HG02973 (cell line): ENCODE measurements at regions not wholly inside any gene's neighbourhood (a gene's known extent, or its start where the extent isn't known, plus 50 kb on each side); places are given as distances from the start of the nearest gene placed in this dataset.

Experiments
- ATAC-seq: cut with Tn5 transposase; IDR thresholded peaks from one replicate; pipeline ENCODE4 v1.9.1; 2021; ENCODE audit warnings: moderate library complexity; ENCODE audit not compliant: unreplicated experiment

- peak; percentile 38 for ATAC-seq
These were observed 388.2 kb upstream of the CITED2 start for GRCh38 chr6:139762587-139763031.

GRCh38 chr6:139760128-139760527 lies 385.7 kb upstream of the CITED2 start:
- ATAC-seq = no peak

GRCh38 chr6:139759086-139759485 lies 384.6 kb upstream of the CITED2 start:
- no peak for ATAC-seq

GRCh38 chr6:139758209-139758611 lies 383.8 kb upstream of the CITED2 start:
- no peak for ATAC-seq

GRCh38 chr6:139757784-139758183 lies 383.3 kb upstream of the CITED2 start:
- ATAC-seq = no peak

- no peak for ATAC-seq
These were observed 381.9 kb upstream of the CITED2 start for GRCh38 chr6:139756381-139756780.

- ATAC-seq = no peak
These were observed 380.7 kb upstream of the CITED2 start for GRCh38 chr6:139754898-139755775.

GRCh38 chr6:139753198-139753861 lies 378.9 kb upstream of the CITED2 start:
- no peak for ATAC-seq

GRCh38 chr6:139752086-139752485 lies 377.6 kb upstream of the CITED2 start:
- ATAC-seq = no peak

- no peak for ATAC-seq
These were observed 376.7 kb upstream of the CITED2 start for GRCh38 chr6:139751179-139751578.

GRCh38 chr6:139748353-139749146 lies 374.1 kb upstream of the CITED2 start:
- ATAC-seq = no peak

GRCh38 chr6:139747154-139747553 lies 372.7 kb upstream of the CITED2 start:
- no peak for ATAC-seq

GRCh38 chr6:139744891-139745290 lies 370.4 kb upstream of the CITED2 start:
- ATAC-seq = no peak

GRCh38 chr6:139743664-139744437 lies 369.4 kb upstream of the CITED2 start:
- no peak for ATAC-seq

GRCh38 chr6:139742671-139743070 lies 368.2 kb upstream of the CITED2 start:
- ATAC-seq = no peak

GRCh38 chr6:139738801-139739455 lies 364.5 kb upstream of the CITED2 start:
- ATAC-seq = no peak

GRCh38 chr6:139736325-139736906 lies 362.0 kb upstream of the CITED2 start:
- ATAC-seq = peak; percentile 77

- peak; percentile 46 for ATAC-seq
These were observed 358.0 kb upstream of the CITED2 start for GRCh38 chr6:139732451-139732850.

- no peak for ATAC-seq
These were observed 356.0 kb upstream of the CITED2 start for GRCh38 chr6:139730340-139730974.
